Caco-2 (cell line): ENCODE measurements at regions not wholly inside any gene's neighbourhood (a gene's known extent, or its start where the extent isn't known, plus 50 kb on each side); places are given as distances from the start of the nearest gene placed in this dataset.

ENCODE experiments used
- BruUV-seq: library from RNA; stranded (reverse); fragments of 400-500 nt; replicated peaks from 2 replicates; lab custom pipeline; 2021; lab: Mats Ljungman, UMichigan
- CTCF ChIA-PET: fragments of 300-600 bp; sonication (Branson Sonifier 250); formaldehyde crosslinking; loops from one replicate; lab custom pipeline; 2022; ENCODE audit warnings: antibody characterized with exemption; lab: Charles Lee
- POLR2A ChIA-PET: fragments of 300-600 bp; sonication (Branson Sonifier 250); formaldehyde crosslinking; loops from one replicate; lab custom pipeline; 2022; ENCODE audit warnings: antibody characterized with exemption; lab: Charles Lee
- DNase-seq, 2 experiments: peaks; one replicate each; pipeline versions ENCODE4 v3.0.0 to v3.0.0-alpha.2; 2020 to 2022
- H3K27me3 ChIP-seq: replicated peaks from 2 replicates; pipeline ENCODE4 v1.6.0; 2011; ENCODE audit warnings: low read length; ENCODE audit not compliant: control insufficient read depth, insufficient read depth
- H3K36me3 ChIP-seq: 2 replicates; pipeline ENCODE4 v1.5.1; 2011; ENCODE audit warnings: low read length; ENCODE audit not compliant: control insufficient read depth, insufficient read depth
- H3K4me1 ChIP-seq: fragments of 250-450 bp; sonication (Bioruptor Pico); 2 replicates; pipeline ENCODE4 v1.5.1; 2020; ENCODE audit warnings: mild to moderate bottlenecking
- H3K4me3 ChIP-seq: 2 replicates; pipeline ENCODE4 v1.5.1; 2011; ENCODE audit warnings: low read depth, mild to moderate bottlenecking, control low read depth, low read length
- H3K9me3 ChIP-seq: fragments of 250-450 bp; sonication (Bioruptor Pico); 2 replicates; pipeline ENCODE4 v1.5.1; 2020; ENCODE audit warnings: mild to moderate bottlenecking, moderate library complexity
- H3K27ac Mint-ChIP-seq: one replicate; pipeline ENCODE4 v1.8.0; 2022; ENCODE audit warnings: mixed read lengths; ENCODE audit not compliant: unreplicated experiment
- H3K27me3 Mint-ChIP-seq: one replicate; pipeline ENCODE4 v1.8.0; 2022; ENCODE audit warnings: mixed read lengths; ENCODE audit not compliant: insufficient read depth, unreplicated experiment
- H3K36me3 Mint-ChIP-seq: one replicate; pipeline ENCODE4 v1.8.0; 2022; ENCODE audit warnings: mild to moderate bottlenecking, mixed read lengths; ENCODE audit not compliant: insufficient read depth, unreplicated experiment
- H3K4me1 Mint-ChIP-seq: one replicate; pipeline ENCODE4 v1.8.0; 2022; ENCODE audit warnings: low read depth, mixed read lengths; ENCODE audit not compliant: unreplicated experiment
- H3K4me3 Mint-ChIP-seq: one replicate; pipeline ENCODE4 v1.8.0; 2022; ENCODE audit warnings: mild to moderate bottlenecking, moderate library complexity, mixed read lengths; ENCODE audit not compliant: unreplicated experiment
- H3K9me3 Mint-ChIP-seq: one replicate; pipeline ENCODE4 v1.8.0; 2022; ENCODE audit warnings: mixed read lengths; ENCODE audit not compliant: unreplicated experiment
- CTCF ChIP-seq, 2 experiments: fragments of 200-600 bp in 1 of 2; IDR thresholded peaks; 1 replicate in 1 of 2; 2 replicates in 1 of 2; pipeline versions ENCODE4 v1.5.1 to v1.8.0; 2011 to 2022; ENCODE audit warnings: antibody characterized with exemption in 1 of 2, control low read depth in 1 of 2, inconsistent platforms in 1 of 2, low read depth in 1 of 2, low read length in 1 of 2, mild to moderate bottlenecking in 1 of 2, moderate library complexity in 1 of 2; ENCODE audit not compliant: insufficient read depth in 1 of 2, severe bottlenecking in 1 of 2, unreplicated experiment in 1 of 2
- intact Hi-C: fragments of 100-400 bp; cut with micrococcal nuclease; formaldehyde crosslinking; loops from one replicate; pipeline ENCODE4 v1.10.0; 2022; ENCODE audit not compliant: unreplicated experiment

- intact Hi-C loops, result no loop called here
- no TSS peak for BruUV-seq
- ChIA-PET POLR2A (no interaction called here), CTCF (no interaction called here)
- Mint-ChIP-seq H3K4me3 (no peak overlapping the region), H3K4me1 (no peaks in the 10 kb centered on the region), H3K27ac (no peak overlapping the region), H3K36me3 (no peaks in the 10 kb centered on the region), H3K27me3 (no peaks in the 10 kb centered on the region), H3K9me3 (no peaks in the 10 kb centered on the region)
- H3K36me3 ChIP-seq, result no peaks in the 10 kb centered on the region
- H3K4me1 ChIP-seq, result no peaks in the 10 kb centered on the region
- TF ChIP-seq CTCF (IDR thresholded peaks at IDR 0.05; ENCODE audit: insufficient read depth in 1 of 2, low read depth in 1 of 2, low read length in 1 of 2, severe bottlenecking in 1 of 2, unreplicated experiment in 1 of 2), result no peak
- DNase-seq, result no peak
- H3K9me3 ChIP-seq, result no peaks in the 10 kb centered on the region
- H3K4me3 ChIP-seq, result no peak overlapping the region
- H3K27me3 ChIP-seq, result no peaks in the 10 kb centered on the region
Measured at GRCh38 chr6:48447251-48447650, 336.3 kb upstream of the PTCHD4 start.

- no peaks in the 10 kb centered on the region for H3K36me3 Mint-ChIP-seq
- Histone ChIP-seq H3K36me3 (no peaks in the 10 kb centered on the region), H3K4me3 (no peak overlapping the region), H3K27me3 (no peaks in the 10 kb centered on the region), H3K9me3 (no peaks in the 10 kb centered on the region), H3K4me1 (peaks cover 23% of the 10 kb centered on the region)
- no peak overlapping the region for H3K4me3 Mint-ChIP-seq
- no TSS peak for BruUV-seq
- DNase-seq, result no peak
- no peak for TF ChIP-seq CTCF (IDR thresholded peaks at IDR 0.05; ENCODE audit: insufficient read depth in 1 of 2, low read depth in 1 of 2, low read length in 1 of 2, severe bottlenecking in 1 of 2, unreplicated experiment in 1 of 2)
- H3K4me1 Mint-ChIP-seq, result peaks cover 13% of the 10 kb centered on the region
- ChIA-PET POLR2A (interaction anchor here (0.7 kb wide), 1 partner anchor 382 kb away, joined by 3 read pairs; no protein-coding TSS in a partner anchor), CTCF (no interaction called here)
- H3K27me3 Mint-ChIP-seq, result no peaks in the 10 kb centered on the region
- intact Hi-C loops, result no loop called here
- H3K9me3 Mint-ChIP-seq, result no peaks in the 10 kb centered on the region
- H3K27ac Mint-ChIP-seq, result no peak overlapping the region
Measured at GRCh38 chr6:48429610-48430009, 318.6 kb upstream of the PTCHD4 start.

- H3K36me3 ChIP-seq, result no peaks in the 10 kb centered on the region
- peaks cover 13% of the 10 kb centered on the region for H3K4me1 Mint-ChIP-seq
- intact Hi-C loops, result no loop called here
- no peak for DNase-seq
- H3K9me3 ChIP-seq, result no peaks in the 10 kb centered on the region
- H3K4me3 ChIP-seq, result no peak overlapping the region
- H3K4me3 Mint-ChIP-seq, result no peak overlapping the region
- no peaks in the 10 kb centered on the region for H3K36me3 Mint-ChIP-seq
- CTCF ChIA-PET, result no interaction called here
- TF ChIP-seq CTCF (IDR thresholded peaks at IDR 0.05; ENCODE audit: insufficient read depth in 1 of 2, low read depth in 1 of 2, low read length in 1 of 2, severe bottlenecking in 1 of 2, unreplicated experiment in 1 of 2), result no peak
- BruUV-seq, result no TSS peak
- no peaks in the 10 kb centered on the region for H3K27me3 Mint-ChIP-seq
- POLR2A ChIA-PET, result no interaction called here
- peaks cover 23% of the 10 kb centered on the region for H3K4me1 ChIP-seq
- H3K9me3 Mint-ChIP-seq, result no peaks in the 10 kb centered on the region
- H3K27ac Mint-ChIP-seq, result no peak overlapping the region
- no peaks in the 10 kb centered on the region for H3K27me3 ChIP-seq
Measured at GRCh38 chr6:48429021-48429420, 318.0 kb upstream of the PTCHD4 start.
